ENCODE measurements at regions not wholly inside any gene's neighbourhood (a gene's known extent, or its start where the extent isn't known, plus 50 kb on each side); places are given as distances from the start of the nearest gene placed in this dataset.

- ChIA-PET POLR2A (no interaction called here), CTCF (no interaction called here)
- Mint-ChIP-seq H3K27ac (no peak overlapping the region), H3K4me1 (ENCODE audit: low read depth) (no peaks in the 10 kb centered on the region), H3K4me3 (no peak overlapping the region), H3K27me3 (ENCODE audit: low read depth) (no peaks in the 10 kb centered on the region), H3K9me3 (ENCODE audit: insufficient read depth) (no peaks in the 10 kb centered on the region), H3K36me3 (ENCODE audit: low read depth) (no peaks in the 10 kb centered on the region)
- DNase-seq (no peak), ATAC-seq (no peak)
Measured at GRCh38 chr14:101055776-101056374, 152.4 kb upstream of the RTL1 start.

DNA sequence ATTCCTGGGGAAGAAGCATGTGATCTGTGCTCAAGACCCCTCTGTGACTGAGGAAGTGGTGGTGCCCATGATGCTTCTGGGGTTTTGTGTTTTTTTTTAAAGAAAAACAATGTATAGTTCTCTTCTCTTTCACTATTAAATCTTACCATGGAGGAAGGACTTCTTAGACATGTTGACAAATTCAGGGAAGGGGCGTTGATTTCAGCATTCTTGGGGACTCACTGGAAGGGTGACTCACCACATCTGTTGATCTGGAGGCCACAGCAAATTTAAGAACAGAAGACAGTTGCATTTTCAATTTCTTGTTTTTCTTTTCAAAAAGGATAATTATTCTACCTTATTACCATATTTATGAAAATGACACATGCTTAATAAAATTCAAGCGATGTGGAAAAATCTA, 152.9 kb upstream of the RTL1 start:
- Mint-ChIP-seq H3K4me1 (ENCODE audit: low read depth) (no peaks in the 10 kb centered on the region), H3K27ac (no peak overlapping the region), H3K4me3 (no peak overlapping the region)

DNA sequence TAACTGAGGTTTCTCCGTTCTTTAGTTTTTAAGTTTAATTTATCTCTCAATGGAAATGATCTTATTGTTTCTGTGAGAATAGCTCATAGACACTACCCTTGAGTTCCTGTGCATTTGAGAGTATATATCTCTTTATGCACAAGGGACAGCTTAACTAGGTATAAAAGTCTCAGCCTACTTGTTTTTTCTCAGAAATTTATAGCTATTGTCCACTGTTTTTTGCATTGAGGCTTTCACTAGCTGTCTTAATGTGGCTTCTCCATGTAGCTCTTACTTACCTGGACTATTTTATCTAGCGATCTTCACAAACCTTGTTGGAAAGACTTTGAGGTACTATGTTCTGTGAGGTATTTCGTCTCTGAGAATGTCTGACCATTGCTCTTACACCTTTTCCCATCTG, 153.9 kb upstream of the RTL1 start:
- ChIA-PET CTCF (no interaction called here), POLR2A (no interaction called here)
- H3K9me3 Mint-ChIP-seq (ENCODE audit: insufficient read depth), result no peaks in the 10 kb centered on the region
- H3K27me3 Mint-ChIP-seq (ENCODE audit: low read depth), result no peaks in the 10 kb centered on the region
- no peak overlapping the region for H3K4me3 Mint-ChIP-seq
- no peak overlapping the region for H3K27ac Mint-ChIP-seq
- H3K4me1 Mint-ChIP-seq (ENCODE audit: low read depth), result no peaks in the 10 kb centered on the region
- H3K36me3 Mint-ChIP-seq (ENCODE audit: low read depth), result no peaks in the 10 kb centered on the region
- ATAC-seq (no peak), DNase-seq (no peak)

More for the DNA sequence above, 152.9 kb upstream of the RTL1 start:
- Mint-ChIP-seq H3K27me3 (ENCODE audit: low read depth) (no peaks in the 10 kb centered on the region), H3K9me3 (ENCODE audit: insufficient read depth) (no peaks in the 10 kb centered on the region), H3K36me3 (ENCODE audit: low read depth) (no peaks in the 10 kb centered on the region)
- CTCF ChIA-PET, result no interaction called here
- POLR2A ChIA-PET, result no interaction called here
- no peak for ATAC-seq
- no peak for DNase-seq

- Mint-ChIP-seq H3K4me3 (no peak overlapping the region), H3K9me3 (ENCODE audit: insufficient read depth) (no peaks in the 10 kb centered on the region), H3K4me1 (ENCODE audit: low read depth) (no peaks in the 10 kb centered on the region), H3K27ac (no peak overlapping the region), H3K36me3 (ENCODE audit: low read depth) (no peaks in the 10 kb centered on the region), H3K27me3 (ENCODE audit: low read depth) (no peaks in the 10 kb centered on the region)
- DNase-seq (no peak), ATAC-seq (no peak)
- CTCF ChIA-PET, result no interaction called here
- POLR2A ChIA-PET, result no interaction called here
Measured at GRCh38 chr14:101058571-101058970, 155.0 kb upstream of the RTL1 start.

DNA sequence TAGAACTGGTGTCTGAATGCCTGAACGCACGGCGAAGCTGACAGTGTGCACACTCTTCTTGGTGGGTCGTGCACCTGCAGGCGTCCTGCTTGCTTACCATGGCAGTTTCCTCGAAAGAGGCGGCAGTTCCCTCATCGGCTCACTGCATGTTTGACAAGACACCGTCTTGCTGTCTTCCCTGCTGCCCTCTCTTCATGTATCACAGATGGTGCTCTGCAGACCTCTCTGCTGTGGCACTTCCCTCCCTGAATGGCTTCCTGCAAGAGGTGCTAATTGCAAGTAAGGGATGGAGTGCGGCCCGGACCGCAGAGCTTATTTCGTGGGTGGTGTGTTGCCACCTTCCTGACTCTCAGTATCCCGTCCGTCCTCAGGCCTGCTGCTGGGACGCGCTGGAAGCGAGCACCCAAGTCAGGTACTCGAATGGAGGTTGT, 156.7 kb upstream of the RTL1 start:
- H3K27me3 Mint-ChIP-seq (ENCODE audit: low read depth), result no peaks in the 10 kb centered on the region
- no peak overlapping the region for H3K4me3 Mint-ChIP-seq
- no peaks in the 10 kb centered on the region for H3K4me1 Mint-ChIP-seq (ENCODE audit: low read depth)
- no peaks in the 10 kb centered on the region for H3K36me3 Mint-ChIP-seq (ENCODE audit: low read depth)
- DNase-seq, result no peak
- no peak overlapping the region for H3K27ac Mint-ChIP-seq
- ChIA-PET POLR2A (no interaction called here), CTCF (no interaction called here)
- H3K9me3 Mint-ChIP-seq (ENCODE audit: insufficient read depth), result no peaks in the 10 kb centered on the region
- no peak for ATAC-seq

- H3K9me3 Mint-ChIP-seq (ENCODE audit: insufficient read depth), result no peaks in the 10 kb centered on the region
- H3K27ac Mint-ChIP-seq, result no peak overlapping the region
- H3K4me3 Mint-ChIP-seq, result no peak overlapping the region
- no peaks in the 10 kb centered on the region for H3K4me1 Mint-ChIP-seq (ENCODE audit: low read depth)
- ATAC-seq (no peak), DNase-seq (no peak)
- ChIA-PET POLR2A (no interaction called here), CTCF (no interaction called here)
- H3K36me3 Mint-ChIP-seq (ENCODE audit: low read depth), result no peaks in the 10 kb centered on the region
- H3K27me3 Mint-ChIP-seq (ENCODE audit: low read depth), result no peaks in the 10 kb centered on the region
Measured at GRCh38 chr14:101061411-101062064, 158.0 kb upstream of the RTL1 start.

- POLR2A ChIA-PET, result no interaction called here
- Mint-ChIP-seq H3K4me3 (no peak overlapping the region), H3K36me3 (ENCODE audit: low read depth) (no peaks in the 10 kb centered on the region), H3K4me1 (ENCODE audit: low read depth) (no peaks in the 10 kb centered on the region), H3K27me3 (ENCODE audit: low read depth) (no peaks in the 10 kb centered on the region), H3K27ac (no peak overlapping the region), H3K9me3 (ENCODE audit: insufficient read depth) (no peaks in the 10 kb centered on the region)
- DNase-seq (no peak), ATAC-seq (no peak)
- CTCF ChIA-PET, result no interaction called here
Measured at GRCh38 chr14:101062065-101062450, 158.5 kb upstream of the RTL1 start.

- no peak overlapping the region for H3K4me3 Mint-ChIP-seq
- ATAC-seq (no peak), DNase-seq (no peak)
- ChIA-PET POLR2A (no interaction called here), CTCF (no interaction called here)
- H3K36me3 Mint-ChIP-seq (ENCODE audit: low read depth), result no peaks in the 10 kb centered on the region
- no peak overlapping the region for H3K27ac Mint-ChIP-seq
- H3K27me3 Mint-ChIP-seq (ENCODE audit: low read depth), result no peaks in the 10 kb centered on the region
- H3K4me1 Mint-ChIP-seq (ENCODE audit: low read depth), result no peaks in the 10 kb centered on the region
- no peaks in the 10 kb centered on the region for H3K9me3 Mint-ChIP-seq (ENCODE audit: insufficient read depth)
Measured at GRCh38 chr14:101062601-101063000, 159.1 kb upstream of the RTL1 start.

- ChIA-PET POLR2A (no interaction called here), CTCF (no interaction called here)
- Mint-ChIP-seq H3K27me3 (ENCODE audit: low read depth) (no peaks in the 10 kb centered on the region), H3K27ac (no peak overlapping the region), H3K36me3 (ENCODE audit: low read depth) (no peaks in the 10 kb centered on the region), H3K4me1 (ENCODE audit: low read depth) (no peaks in the 10 kb centered on the region), H3K9me3 (ENCODE audit: insufficient read depth) (no peaks in the 10 kb centered on the region), H3K4me3 (no peak overlapping the region)
- DNase-seq (no peak), ATAC-seq (no peak)
Measured at GRCh38 chr14:101063121-101063520, 159.6 kb upstream of the RTL1 start.

GRCh38 chr14:101064121-101064661, 160.7 kb upstream of the RTL1 start:
- Mint-ChIP-seq H3K9me3 (ENCODE audit: insufficient read depth) (no peaks in the 10 kb centered on the region), H3K4me1 (ENCODE audit: low read depth) (no peaks in the 10 kb centered on the region), H3K27ac (no peak overlapping the region), H3K4me3 (no peak overlapping the region), H3K27me3 (ENCODE audit: low read depth) (no peaks in the 10 kb centered on the region), H3K36me3 (ENCODE audit: low read depth) (no peaks in the 10 kb centered on the region)
- POLR2A ChIA-PET, result no interaction called here
- no peak for DNase-seq
- ATAC-seq, result no peak
- CTCF ChIA-PET, result no interaction called here

GRCh38 chr14:101064718-101065117, 161.2 kb upstream of the RTL1 start:
- no peaks in the 10 kb centered on the region for H3K4me1 Mint-ChIP-seq (ENCODE audit: low read depth)
- H3K4me3 Mint-ChIP-seq, result no peak overlapping the region
- no peaks in the 10 kb centered on the region for H3K27me3 Mint-ChIP-seq (ENCODE audit: low read depth)
- ChIA-PET CTCF (no interaction called here), POLR2A (no interaction called here)
- H3K36me3 Mint-ChIP-seq (ENCODE audit: low read depth), result no peaks in the 10 kb centered on the region
- H3K27ac Mint-ChIP-seq, result no peak overlapping the region
- H3K9me3 Mint-ChIP-seq (ENCODE audit: insufficient read depth), result no peaks in the 10 kb centered on the region
- DNase-seq (no peak), ATAC-seq (no peak)

GRCh38 chr14:101065246-101065645, 161.7 kb upstream of the RTL1 start:
- H3K27ac Mint-ChIP-seq, result no peak overlapping the region
- no peaks in the 10 kb centered on the region for H3K9me3 Mint-ChIP-seq (ENCODE audit: insufficient read depth)
- no peak overlapping the region for H3K4me3 Mint-ChIP-seq
- DNase-seq (no peak), ATAC-seq (no peak)
- ChIA-PET POLR2A (no interaction called here), CTCF (no interaction called here)
- H3K4me1 Mint-ChIP-seq (ENCODE audit: low read depth), result no peaks in the 10 kb centered on the region
- H3K27me3 Mint-ChIP-seq (ENCODE audit: low read depth), result no peaks in the 10 kb centered on the region
- H3K36me3 Mint-ChIP-seq (ENCODE audit: low read depth), result no peaks in the 10 kb centered on the region

Measured in activated CD8-positive, alpha-beta T cell treated with anti-CD3 and anti-CD28 coated beads, Interleukin-2, amount 10 ng/mL, durations not matched to agents 7 days and 5 days (primary cell).